GM19452 (cell line): ENCODE measurements at regions not wholly inside any gene's neighbourhood (a gene's known extent, or its start where the extent isn't known, plus 50 kb on each side); places are given as distances from the start of the nearest gene placed in this dataset.
A peak's percentile ranks its signal among the peaks of the same experiment; 100 is the strongest.
"Not testable (repeated sequence)": the region's sequence is repeated elsewhere in the genome, so short reads cannot be mapped to it uniquely, and the experiment has no call there.

ENCODE experiments used
- ATAC-seq: cut with Tn5 transposase; IDR thresholded peaks from one replicate; pipeline ENCODE4 v1.9.1; 2021; ENCODE audit not compliant: unreplicated experiment

DNA sequence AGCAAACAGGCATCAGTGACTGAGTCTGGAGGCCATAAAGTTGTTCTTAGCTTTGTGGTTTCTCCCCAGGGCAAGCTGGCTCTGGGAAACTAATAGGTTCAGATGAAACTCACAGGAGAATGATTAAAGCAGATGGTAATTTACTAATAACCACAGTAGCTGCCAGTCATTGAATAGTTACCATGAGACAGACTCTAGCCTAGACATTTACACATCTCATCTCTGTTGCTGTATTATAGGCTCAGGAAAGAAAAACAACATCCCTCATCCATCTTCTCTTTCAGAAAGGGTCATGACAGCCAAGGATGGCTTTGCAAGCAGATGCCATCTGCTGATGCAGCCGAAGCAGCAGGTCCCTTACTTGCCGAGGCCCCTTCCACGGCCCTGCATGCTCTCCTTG lies 314.0 kb upstream of the ID2 start:
- ATAC-seq: no peak

DNA sequence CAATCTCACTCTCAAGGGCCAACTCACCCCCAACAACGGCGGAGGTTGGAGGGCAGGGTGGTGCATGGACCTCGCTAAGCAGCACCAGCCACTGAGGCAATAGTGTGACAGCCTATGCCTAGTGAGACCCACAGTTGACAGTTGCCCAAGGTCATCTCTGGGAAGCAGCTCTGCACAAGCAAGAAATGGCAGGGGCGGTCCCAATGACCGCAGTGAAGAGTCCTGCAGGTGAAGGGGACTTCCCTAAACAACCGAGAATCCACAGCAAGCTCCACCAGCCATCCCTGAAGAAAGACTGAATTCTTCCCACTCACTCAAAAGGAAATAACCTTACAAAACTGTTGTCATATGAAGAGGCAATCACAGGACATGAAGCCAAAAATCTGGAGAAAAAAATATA lies 313.4 kb upstream of the ID2 start:
- ATAC-seq: no peak

DNA sequence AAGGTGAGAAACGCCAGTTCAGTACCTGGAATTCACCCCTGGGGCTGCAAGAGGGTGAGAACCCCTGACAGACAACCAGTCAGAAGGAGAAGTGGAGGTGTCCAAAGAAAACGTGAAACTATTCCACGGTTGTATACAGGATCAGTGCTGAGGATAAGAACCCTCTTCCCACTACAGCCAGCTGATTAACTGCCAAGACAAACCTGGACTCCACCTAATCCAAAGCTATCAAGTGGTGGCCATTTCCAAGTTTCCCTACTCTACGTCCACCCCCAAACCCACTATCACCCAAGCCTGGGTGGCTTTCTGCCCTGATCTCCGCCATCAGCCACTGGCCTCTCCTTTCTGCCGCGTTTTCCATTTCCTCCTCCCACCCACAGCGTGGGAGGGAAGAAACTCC lies 312.3 kb upstream of the ID2 start:
- no peak for ATAC-seq

DNA sequence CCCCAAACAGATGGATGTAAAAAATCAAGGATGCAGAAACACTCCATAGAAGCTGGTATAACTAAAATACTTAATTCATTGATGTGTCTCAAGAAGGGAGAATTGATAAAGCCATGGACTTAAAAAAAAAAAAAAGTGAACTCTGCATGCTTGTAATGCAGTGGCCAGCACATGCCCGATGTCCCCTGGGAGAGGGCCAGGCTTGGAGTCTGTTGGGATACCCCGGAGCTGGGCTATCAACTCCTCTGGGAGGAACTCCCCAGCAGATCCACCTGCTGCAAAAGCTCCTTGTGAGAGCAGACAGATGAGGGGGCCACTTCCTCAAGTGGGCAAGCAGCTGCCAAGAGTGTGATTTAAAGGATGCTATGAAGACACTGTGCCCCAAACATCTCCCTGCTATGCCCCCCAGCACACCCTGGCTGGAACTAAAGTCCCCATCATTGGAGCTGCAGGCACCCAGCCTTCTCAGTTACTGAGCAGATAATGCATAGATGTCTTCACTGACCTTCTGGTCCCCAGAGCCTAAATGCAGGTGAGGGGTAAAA lies 311.5 kb upstream of the ID2 start:
- no peak for ATAC-seq

DNA sequence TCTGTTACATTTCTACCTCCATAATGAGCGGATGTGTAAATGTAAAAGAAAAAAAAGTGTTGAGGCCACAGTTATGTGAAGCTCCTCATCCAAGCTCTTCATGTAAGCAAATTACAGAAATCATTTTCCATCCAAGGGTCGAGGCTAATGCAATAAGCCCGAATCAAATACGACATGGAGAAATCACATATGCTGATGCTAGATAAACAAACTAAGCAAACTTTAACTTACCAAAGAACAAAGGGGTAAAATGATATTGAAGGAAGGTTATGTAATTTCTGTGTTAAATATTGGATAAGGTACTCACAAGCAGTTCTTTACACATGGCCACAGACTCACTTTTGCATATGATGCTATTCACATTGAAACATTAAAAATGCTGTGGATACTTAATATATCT lies 310.2 kb upstream of the ID2 start:
- ATAC-seq: no peak

DNA sequence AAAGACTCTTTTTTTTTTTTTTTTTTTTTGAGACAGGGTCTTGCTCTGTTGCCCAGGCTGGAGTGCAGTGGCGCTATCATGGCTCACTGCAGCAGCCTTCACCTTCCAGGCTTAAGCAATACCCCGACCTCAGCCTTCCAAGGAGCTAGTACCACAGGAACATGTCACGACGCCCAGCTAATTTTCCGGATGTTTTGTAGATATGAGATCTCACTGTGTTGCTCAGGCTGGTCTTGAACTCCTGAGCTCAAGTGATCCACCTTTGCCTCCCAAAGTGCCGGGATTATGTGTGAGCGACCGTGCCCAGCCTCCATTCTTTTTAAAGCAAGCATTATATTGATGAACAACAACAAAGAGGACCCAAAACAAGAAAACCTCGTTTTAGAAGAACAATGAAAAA lies 307.1 kb upstream of the ID2 start:
- no peak for ATAC-seq

DNA sequence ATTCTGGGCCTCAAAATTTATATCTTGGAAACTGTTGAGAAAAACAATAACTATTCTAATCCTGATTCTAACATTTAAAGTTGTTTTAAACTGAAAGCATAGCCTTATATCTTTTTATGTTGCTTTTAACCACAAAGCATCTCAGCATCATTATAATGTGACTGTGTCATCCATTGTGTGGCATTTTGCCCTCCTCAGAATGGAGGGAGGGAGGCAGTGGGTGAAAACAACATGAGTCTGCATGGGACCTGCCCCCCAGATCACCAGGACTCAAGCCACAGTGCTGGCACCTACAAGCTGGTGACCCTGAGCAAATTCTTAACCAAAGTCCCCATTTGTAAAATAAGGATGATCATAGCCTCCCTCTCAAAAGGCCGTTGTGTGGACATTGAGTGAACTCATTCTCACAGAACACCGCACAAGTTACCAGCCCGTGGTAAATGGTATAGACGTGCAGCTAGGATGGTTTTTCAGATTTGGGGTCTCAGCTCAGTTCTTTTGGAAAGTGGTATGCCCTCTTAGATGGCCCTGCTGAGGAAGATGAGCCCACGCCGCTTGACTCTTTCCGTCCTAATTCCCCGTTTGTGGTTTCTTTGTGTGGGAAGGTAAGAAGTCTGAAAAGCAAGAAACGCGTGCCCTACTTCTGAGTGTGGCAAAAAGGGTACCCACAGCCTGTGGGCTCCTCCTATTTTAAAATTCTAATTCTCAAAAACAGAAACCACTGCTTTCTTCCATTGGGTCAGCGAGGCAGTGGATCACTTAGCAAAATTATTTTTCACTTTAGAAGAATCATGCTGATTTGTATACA lies 305.0 kb upstream of the ID2 start:
- no peak for ATAC-seq

DNA sequence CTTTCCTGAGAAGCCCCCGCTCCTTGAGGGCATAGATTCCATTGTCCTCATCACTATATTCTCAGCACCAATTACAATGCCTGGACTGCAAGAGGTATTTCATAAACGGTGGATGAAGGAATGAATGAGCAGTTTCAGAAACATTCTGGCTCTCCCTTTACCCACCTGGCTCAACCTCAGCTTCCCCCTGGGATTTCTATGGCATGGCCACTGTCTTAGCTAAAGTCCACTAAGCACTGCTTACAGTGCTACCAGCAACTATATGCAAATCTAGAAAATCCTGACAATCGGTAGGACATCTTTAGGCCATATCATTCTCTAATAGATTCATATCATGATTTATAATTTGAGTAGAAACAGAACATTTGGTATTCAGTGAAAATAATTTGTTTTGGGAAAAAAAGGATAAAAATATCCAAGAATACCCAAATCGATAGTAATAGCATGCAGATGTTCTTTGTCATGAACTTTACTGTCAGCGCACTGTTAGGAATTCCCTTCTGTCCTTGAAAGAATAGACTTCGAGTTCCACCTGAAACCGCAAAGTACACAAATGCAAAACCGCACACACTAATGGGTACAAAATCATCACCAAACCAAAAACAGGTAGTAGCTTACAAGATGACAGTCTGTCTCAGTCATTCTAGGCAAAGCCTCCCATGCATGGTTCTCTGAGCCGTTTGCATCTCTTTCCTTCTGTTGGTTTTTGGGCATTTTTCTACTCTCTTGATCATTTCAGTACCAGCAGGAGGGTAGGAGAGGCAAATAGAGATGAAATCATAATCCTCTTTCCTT lies 303.6 kb upstream of the ID2 start:
- peak; percentile 66 for ATAC-seq

DNA sequence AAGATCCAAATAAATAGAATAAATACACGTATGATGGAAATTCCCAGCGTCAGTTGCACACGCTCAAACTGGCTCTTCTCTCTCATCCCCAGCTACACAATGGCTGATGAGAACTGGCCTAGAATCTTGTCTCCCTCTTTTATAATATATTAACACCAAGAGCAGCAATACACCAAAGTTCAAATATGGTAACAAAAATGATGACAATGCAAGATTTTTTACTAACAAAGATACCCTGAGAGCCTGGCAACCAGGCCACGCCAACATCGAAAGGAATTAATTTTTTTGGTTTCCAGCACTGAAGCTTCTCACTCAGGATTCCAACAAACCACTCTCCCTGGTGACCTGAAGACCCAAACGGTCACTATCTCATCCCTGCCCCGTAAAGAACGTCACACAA lies 302.7 kb upstream of the ID2 start:
- ATAC-seq: no peak

DNA sequence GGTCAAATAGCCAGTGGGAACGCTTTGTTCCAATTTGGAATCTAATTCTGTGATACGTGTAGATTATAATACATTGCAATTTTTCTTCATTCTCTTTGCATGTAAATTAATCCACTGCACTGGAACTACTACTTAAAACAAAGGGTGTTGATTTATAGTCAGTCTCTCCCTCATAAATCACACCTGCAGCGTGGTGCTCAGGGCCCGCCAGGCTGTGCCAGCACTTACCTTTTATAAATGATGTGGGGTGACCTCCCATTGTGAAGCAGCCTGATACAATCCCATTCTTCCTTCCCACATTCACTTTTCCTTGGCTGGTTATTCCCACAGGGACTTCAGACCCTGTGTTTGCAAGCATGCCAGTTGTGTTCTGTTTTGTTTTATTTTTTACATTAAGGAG lies 302.3 kb upstream of the ID2 start:
- ATAC-seq: no peak

DNA sequence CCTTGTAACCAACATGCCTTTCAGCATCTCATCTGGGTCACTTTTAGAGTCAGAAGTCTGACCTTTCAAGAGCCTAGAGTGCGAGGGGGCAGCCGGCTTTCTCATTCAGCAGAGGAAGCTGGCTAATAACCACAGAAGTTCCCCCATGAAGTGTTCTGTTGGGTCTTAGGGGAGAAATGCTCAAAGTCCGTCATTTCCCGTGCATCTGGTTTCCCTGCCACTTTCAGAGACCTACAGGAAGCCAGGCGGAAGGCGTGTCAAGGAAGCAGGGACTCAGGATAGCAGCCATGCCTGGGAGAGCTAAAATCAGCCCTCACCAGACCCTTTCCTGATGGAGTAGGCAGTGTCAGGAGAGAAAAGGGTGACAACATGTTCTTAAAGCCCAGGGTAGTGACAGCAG lies 301.8 kb upstream of the ID2 start:
- ATAC-seq: no peak

DNA sequence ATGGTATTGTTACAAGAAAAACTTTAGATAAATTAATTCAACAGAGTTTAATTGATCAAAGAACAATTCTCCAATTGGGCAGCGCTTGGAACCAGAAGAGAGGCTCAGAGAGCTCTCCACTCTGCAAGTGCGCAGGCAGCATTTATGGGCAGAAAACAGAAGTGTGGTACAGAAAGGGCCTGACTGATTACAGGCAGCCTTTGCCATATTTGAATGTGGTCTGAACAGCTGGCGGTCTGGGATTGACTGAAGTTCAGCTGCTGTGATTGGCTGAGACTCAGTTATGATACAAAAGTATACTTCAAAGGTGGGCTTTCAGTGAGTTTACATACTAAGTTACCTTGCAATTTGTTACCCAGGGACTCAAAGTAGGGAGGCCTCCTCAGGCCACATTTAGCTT lies 301.3 kb upstream of the ID2 start:
- ATAC-seq: peak; percentile 65

DNA sequence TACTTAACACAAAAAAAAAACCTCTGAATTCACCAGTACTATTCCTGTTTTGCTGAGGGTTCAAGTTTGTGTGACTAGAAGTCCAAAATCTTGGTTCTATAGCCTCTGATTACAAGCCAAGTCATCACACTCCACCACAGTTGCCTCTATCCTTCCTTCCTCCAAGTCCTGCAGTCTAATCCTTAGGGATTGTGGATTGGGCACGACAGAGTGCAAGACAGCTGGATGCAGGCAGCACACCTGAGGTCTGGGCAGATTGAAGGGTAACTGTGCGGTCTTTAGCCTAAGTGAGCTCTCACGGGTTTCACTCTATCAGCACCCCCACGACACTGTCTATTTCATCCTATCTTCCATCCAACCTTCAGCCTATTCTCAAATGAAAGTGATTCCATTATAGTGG lies 299.4 kb upstream of the ID2 start:
- ATAC-seq: no peak

DNA sequence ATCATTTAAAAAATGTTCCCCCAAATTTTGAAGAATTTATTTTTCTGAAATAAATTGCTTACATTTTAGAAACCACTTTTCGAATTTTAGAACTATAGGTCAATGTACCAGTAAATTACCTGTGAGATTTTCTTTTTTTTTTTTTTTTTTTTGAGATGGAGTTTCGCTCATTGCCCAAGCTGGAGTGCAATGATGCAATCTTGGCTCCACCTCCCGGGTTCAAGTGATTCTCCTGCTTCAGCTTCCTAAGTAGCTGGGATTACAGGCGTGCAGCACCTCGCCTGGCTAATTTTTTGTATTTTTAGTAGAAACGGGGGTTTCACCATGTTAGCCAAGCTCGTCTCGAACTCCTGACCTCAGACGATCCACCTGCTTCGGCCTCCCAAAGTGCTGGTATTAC lies 295.1 kb upstream of the ID2 start:
- ATAC-seq: not testable (repeated sequence)

DNA sequence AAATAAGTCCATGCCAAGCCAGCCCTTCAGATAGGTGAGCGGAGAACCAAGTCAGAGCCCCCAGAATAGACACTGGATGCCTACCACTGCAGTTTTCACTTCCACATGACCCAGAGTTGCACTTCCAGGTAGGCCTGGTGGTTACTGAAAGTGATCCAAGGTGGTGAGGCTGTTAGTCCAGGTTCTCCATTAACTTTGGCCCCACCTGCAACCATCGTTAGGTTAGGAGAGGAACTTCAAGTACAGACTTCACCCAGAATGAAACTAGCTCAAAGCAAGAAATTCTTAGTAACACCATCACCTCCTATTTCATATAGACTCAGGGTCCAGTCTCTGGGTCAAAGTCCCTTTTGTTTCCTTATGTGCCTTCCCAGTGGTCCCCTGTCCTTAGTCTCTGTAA lies 293.1 kb upstream of the ID2 start:
- ATAC-seq: peak; percentile 65

DNA sequence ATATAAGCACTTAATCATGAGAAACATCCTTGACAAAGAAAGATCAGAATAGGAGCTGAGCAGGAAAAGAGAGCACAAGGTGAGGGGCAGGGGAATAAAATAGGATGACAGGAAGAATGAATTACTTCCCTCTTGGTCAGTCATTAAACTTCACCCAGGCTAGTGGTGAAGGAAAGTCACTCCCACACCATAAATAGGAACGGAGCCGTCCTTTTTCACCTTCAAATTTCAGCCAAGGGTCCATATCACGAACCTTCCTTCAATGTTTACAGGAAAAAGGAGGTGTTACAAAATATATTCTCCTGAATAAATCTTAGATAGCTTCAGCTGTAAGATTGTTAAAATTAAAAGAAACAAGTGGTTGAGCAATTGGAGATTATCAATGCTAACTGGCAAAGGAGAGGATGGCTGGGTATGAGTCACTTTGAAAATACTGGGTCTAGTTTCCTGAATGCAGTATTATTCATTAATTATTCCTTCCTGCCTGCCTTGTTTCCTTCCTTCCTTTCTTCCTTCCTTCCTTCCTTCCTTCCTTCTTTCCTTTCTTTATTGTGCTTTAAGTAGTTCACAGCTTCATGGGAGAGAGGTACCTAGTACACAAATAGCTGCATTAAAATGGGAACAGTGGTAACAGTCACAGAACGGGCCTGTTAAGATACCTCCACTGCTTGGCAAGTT lies 292.3 kb upstream of the ID2 start:
- no peak for ATAC-seq

DNA sequence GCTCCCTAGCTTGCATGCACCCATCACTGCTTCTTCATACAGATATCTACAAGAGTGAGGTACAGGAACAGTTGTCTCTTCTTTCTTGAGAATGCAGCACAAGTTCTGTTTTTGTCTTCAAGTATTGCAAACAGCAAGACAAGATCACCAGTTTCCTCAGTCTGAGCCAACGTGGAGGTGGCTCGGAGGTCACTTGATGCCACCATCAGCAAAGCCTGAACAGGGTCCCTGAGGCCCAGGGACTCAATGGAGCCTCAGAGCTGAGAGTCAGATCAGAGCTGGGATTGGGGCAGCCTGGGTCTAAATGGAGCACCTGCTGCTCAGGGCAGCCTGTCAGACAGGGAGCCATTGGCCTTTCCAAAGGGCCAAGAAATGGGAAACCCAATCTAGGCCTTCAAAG lies 290.7 kb upstream of the ID2 start:
- ATAC-seq: no peak

DNA sequence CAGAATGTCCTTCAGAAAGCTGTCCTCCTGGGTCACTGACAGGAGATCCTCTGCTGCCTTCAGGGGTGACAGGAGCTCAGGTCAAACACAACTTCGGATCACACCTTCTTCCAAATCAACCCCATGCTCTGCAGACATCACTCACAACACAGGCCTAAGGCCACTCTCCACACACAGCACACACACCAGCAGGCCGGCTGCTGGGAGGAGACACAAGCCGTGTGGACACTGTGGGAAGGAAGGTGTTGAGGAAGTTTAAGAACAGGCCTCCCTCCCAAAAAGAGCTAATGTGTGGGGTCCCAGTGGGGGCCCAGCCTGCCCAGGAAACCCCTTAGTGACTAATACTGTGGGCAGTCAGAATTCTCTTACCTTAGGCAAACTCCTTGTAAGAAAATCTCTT lies 290.3 kb upstream of the ID2 start:
- ATAC-seq: no peak

DNA sequence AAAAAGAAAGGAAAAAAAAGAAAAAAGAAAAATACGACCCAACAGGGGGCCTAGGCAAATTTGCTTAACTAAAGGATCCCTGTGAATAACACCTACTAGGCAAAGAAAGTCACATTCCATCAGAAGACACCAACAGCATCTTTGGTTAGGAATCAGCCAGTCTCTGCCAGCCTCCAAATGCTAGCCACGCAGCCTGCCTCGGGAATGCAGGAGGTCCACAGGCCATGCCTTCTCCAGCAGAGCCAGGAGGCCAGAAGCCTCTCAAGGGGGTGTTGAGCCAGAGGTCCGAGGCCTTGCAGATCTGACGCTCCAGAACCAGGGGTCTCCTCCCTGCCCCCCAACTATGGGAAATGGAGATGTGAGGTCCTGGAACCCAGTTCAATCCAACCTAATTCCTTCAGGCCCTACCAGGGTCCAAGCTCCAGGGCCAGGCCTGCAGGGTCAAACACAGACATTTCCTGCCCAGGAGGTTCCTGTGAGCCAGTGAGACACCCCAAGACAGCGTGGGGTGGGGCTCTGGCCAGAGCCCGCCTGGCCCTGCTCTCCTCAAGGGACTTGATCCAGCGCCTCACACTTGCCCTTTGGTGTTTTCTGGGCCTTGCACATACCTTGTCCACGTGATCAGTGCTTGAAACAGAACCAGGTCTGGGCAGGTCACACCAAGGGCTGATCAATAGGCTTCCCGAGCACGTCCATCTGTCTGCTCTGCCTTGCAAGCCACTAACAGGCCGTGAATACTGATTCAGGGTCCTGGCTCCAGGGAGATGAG lies 289.6 kb upstream of the ID2 start:
- no peak for ATAC-seq

DNA sequence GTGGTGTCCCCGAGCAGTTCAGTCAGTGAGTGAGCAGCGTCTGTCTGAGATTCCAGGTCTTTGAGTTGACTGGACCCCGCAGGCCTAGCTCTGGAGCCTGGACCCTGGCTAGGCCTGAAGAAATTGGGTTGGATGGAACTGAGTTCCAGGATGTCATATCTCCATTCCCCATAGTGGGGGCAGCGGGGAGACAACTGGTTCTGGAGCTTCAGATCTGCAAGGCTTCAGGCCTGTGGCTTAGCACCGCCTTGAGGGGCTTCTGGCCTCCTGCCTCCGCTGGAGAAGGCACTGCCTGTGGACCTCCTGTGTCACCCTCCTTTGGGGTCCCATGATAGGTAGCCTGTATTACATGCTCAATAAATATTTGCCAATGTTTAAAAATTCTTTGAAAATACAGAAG lies 288.4 kb upstream of the ID2 start:
- ATAC-seq: no peak

DNA sequence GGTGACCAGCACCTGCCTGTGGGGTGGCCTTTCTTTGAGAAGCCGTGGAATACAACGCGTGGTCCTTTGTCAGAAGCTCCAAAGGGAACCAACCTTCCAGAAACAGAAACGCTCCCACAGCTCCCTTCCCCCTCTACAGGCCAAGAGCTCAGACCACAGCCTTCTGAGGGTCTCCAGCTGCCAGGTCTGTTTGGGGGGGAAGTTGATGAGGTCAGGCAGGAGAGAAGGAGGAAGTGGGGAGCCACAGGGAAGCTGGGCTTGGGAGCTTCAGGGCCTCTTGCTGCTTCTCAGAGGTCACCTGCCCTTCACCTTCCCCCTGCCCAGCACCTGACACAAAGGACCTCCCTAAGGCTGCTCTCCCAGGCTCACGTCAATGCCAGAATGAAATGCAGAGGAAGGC lies 287.7 kb upstream of the ID2 start:
- no peak for ATAC-seq
